DOHH2 (cell line): ENCODE measurements at regions not wholly inside any gene's neighbourhood (a gene's known extent, or its start where the extent isn't known, plus 50 kb on each side); places are given as distances from the start of the nearest gene placed in this dataset.

ENCODE experiments used
- H3F3A ChIP-seq: fragments of 200-600 bp; sonication (generic), shearing (Covaris generic); 2 replicates; pipeline ENCODE4 v1.6.0; 2016; ENCODE audit warnings: antibody characterized with exemption, mild to moderate bottlenecking; ENCODE audit not compliant: control insufficient read depth, insufficient read depth
- H3K27ac ChIP-seq: fragments of 200-600 bp; sonication (generic); 2 replicates; pipeline ENCODE4 v1.5.1; 2014; ENCODE audit warnings: low read depth, mild to moderate bottlenecking, low read length, moderate library complexity
- H3K27me3 ChIP-seq: fragments of 200-600 bp; sonication (generic); 2 replicates; pipeline ENCODE4 v1.6.1; 2014; ENCODE audit warnings: mild to moderate bottlenecking, low read length, mixed read lengths; ENCODE audit not compliant: control insufficient read depth
- H3K36me3 ChIP-seq: fragments of 200-600 bp; sonication (generic); 2 replicates; pipeline ENCODE4 v1.6.1; 2014; ENCODE audit warnings: mild to moderate bottlenecking, low read length, moderate library complexity, mixed read lengths; ENCODE audit not compliant: control insufficient read depth
- H3K4me1 ChIP-seq: fragments of 200-600 bp; sonication (generic); 2 replicates; pipeline ENCODE4 v1.6.1; 2014; ENCODE audit warnings: mild to moderate bottlenecking, low read length, mixed read lengths; ENCODE audit not compliant: control insufficient read depth
- H3K4me2 ChIP-seq: fragments of 200-600 bp; sonication (generic); 2 replicates; pipeline ENCODE4 v1.6.0; 2014; ENCODE audit warnings: mild to moderate bottlenecking, low read length, moderate library complexity
- H3K4me3 ChIP-seq: fragments of 200-600 bp; sonication (generic); 2 replicates; pipeline ENCODE4 v1.5.1; 2014; ENCODE audit warnings: mild to moderate bottlenecking, low read length, mixed read lengths
- H3K79me2 ChIP-seq: fragments of 200-600 bp; sonication (generic); 2 replicates; pipeline ENCODE4 v1.6.1; 2014; ENCODE audit warnings: mild to moderate bottlenecking, low read length, mixed read lengths; ENCODE audit not compliant: control insufficient read depth
- H3K9me2 ChIP-seq: fragments of 200-600 bp; sonication (generic); replicated peaks from 2 replicates; pipeline ENCODE4 v1.6.1; 2014; ENCODE audit warnings: mild to moderate bottlenecking, low read length, mixed read lengths; ENCODE audit not compliant: control insufficient read depth
- H3K9me3 ChIP-seq: fragments of 200-600 bp; sonication (generic); 2 replicates; pipeline ENCODE4 v1.6.1; 2014; ENCODE audit warnings: antibody characterized with exemption, low read length, mixed read lengths; ENCODE audit not compliant: control insufficient read depth, insufficient read depth
- H4K20me1 ChIP-seq: fragments of 200-600 bp; sonication (generic); 2 replicates; pipeline ENCODE4 v1.6.0; 2014; ENCODE audit warnings: low read depth, mild to moderate bottlenecking, antibody characterized with exemption, low read length, moderate library complexity; ENCODE audit not compliant: control insufficient read depth, insufficient read depth
- EZH2phosphoT487 ChIP-seq: fragments of 200-600 bp; sonication (generic); IDR thresholded peaks from 2 replicates; pipeline ENCODE4 v1.6.1; 2017; ENCODE audit warnings: borderline replicate concordance, mild to moderate bottlenecking, antibody characterized with exemption, low read length, moderate library complexity, mixed read lengths
- TF ChIP-seq, protein P1 (sequence below): fragments of 200-600 bp; sonication (generic); IDR thresholded peaks from one replicate; pipeline ENCODE4 v1.5.1; 2014; ENCODE audit warnings: antibody characterized with exemption, mild to moderate bottlenecking, low read depth, low read length; ENCODE audit not compliant: poor library complexity, severe bottlenecking

- Histone ChIP-seq H4K20me1 (no peaks in the 10 kb centered on the region), H3F3A (no peaks in the 10 kb centered on the region), H3K4me3 (no peak overlapping the region), H3K79me2 (no peaks in the 10 kb centered on the region), H3K9me3 (no peaks in the 10 kb centered on the region), H3K9me2 (no peaks in the 10 kb centered on the region), H3K4me2 (no peak overlapping the region), H3K27me3 (no peaks in the 10 kb centered on the region; the same call in 1 of the 2 replicates), H3K27ac (no peak overlapping the region), H3K4me1 (no peaks in the 10 kb centered on the region), H3K36me3 (no peaks in the 10 kb centered on the region)
- TF ChIP-seq EZH2phosphoT487: no peak
- TF ChIP-seq, protein P1, sequence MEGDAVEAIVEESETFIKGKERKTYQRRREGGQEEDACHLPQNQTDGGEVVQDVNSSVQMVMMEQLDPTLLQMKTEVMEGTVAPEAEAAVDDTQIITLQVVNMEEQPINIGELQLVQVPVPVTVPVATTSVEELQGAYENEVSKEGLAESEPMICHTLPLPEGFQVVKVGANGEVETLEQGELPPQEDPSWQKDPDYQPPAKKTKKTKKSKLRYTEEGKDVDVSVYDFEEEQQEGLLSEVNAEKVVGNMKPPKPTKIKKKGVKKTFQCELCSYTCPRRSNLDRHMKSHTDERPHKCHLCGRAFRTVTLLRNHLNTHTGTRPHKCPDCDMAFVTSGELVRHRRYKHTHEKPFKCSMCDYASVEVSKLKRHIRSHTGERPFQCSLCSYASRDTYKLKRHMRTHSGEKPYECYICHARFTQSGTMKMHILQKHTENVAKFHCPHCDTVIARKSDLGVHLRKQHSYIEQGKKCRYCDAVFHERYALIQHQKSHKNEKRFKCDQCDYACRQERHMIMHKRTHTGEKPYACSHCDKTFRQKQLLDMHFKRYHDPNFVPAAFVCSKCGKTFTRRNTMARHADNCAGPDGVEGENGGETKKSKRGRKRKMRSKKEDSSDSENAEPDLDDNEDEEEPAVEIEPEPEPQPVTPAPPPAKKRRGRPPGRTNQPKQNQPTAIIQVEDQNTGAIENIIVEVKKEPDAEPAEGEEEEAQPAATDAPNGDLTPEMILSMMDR: no peak
Measured at GRCh38 chr2:241999184-241999583, 129.7 kb downstream of the RTP5 start.

- no peaks in the 10 kb centered on the region for H3K79me2 ChIP-seq
- no peak overlapping the region for H3K27ac ChIP-seq
- no peaks in the 10 kb centered on the region for H3K9me2 ChIP-seq
- no peaks in the 10 kb centered on the region; the same call in 1 of the 2 replicates for H3K27me3 ChIP-seq
- TF ChIP-seq EZH2phosphoT487: no peak
- TF ChIP-seq, protein P1: no peak
- no peaks in the 10 kb centered on the region for H3F3A ChIP-seq
- H3K9me3 ChIP-seq: peaks cover 3% of the 10 kb centered on the region; the same call in 1 of the 2 replicates
- no peak overlapping the region for H3K4me2 ChIP-seq
- H3K36me3 ChIP-seq: no peaks in the 10 kb centered on the region
- no peaks in the 10 kb centered on the region for H3K4me1 ChIP-seq
- H4K20me1 ChIP-seq: no peaks in the 10 kb centered on the region
- no peak overlapping the region for H3K4me3 ChIP-seq
Measured at GRCh38 chr2:242001853-242002252, 132.3 kb downstream of the RTP5 start.

GRCh38 chr2:242002944-242003343, 133.4 kb downstream of the RTP5 start:
- H3K27me3 ChIP-seq: no peaks in the 10 kb centered on the region; the same call in 1 of the 2 replicates
- H3K4me3 ChIP-seq: no peak overlapping the region

More at GRCh38 chr2:242002944-242003343, 133.4 kb downstream of the RTP5 start:
- no peak overlapping the region for H3K4me2 ChIP-seq
- peaks cover 3% of the 10 kb centered on the region; the same call in 1 of the 2 replicates for H3K9me3 ChIP-seq
- H3K4me1 ChIP-seq: no peaks in the 10 kb centered on the region
- TF ChIP-seq, protein P1: no peak
- TF ChIP-seq EZH2phosphoT487: no peak
- no peaks in the 10 kb centered on the region for H4K20me1 ChIP-seq
- H3K27ac ChIP-seq: no peak overlapping the region
- no peaks in the 10 kb centered on the region for H3K36me3 ChIP-seq
- no peaks in the 10 kb centered on the region for H3K79me2 ChIP-seq
- H3F3A ChIP-seq: no peaks in the 10 kb centered on the region
- no peaks in the 10 kb centered on the region for H3K9me2 ChIP-seq
